DND-41 (cell line): ENCODE measurements at regions not wholly inside any gene's neighbourhood (a gene's known extent, or its start where the extent isn't known, plus 50 kb on each side); places are given as distances from the start of the nearest gene placed in this dataset.

Experiments used
- ATAC-seq: fragments of 200-7000 bp; cut with Tn5 transposase; 3 replicates; pipeline ENCODE4 v1.9.1; 2021; ENCODE audit warnings: low read depth; ENCODE audit not compliant: insufficient read depth
- DNase-seq: peaks from one replicate; pipeline ENCODE4 v3.0.0-alpha.2; 2020
- H2AFZ ChIP-seq: 2 replicates; pipeline ENCODE4 v1.6.0; 2012; ENCODE audit warnings: low read depth, low read length
- H3K27ac ChIP-seq: 2 replicates; pipeline ENCODE4 v1.5.1; 2012; ENCODE audit warnings: low read length, inconsistent platforms
- H3K27me3 ChIP-seq: fragments of 200-600 bp; sonication (generic); 2 replicates; pipeline ENCODE4 v1.6.0; 2012; ENCODE audit warnings: low read length, mild to moderate bottlenecking, inconsistent platforms; ENCODE audit not compliant: insufficient read depth, poor library complexity
- H3K36me3 ChIP-seq: 2 replicates; pipeline ENCODE4 v1.5.1; 2012; ENCODE audit warnings: low read length, inconsistent platforms; ENCODE audit not compliant: insufficient read depth
- H3K4me1 ChIP-seq: 2 replicates; pipeline ENCODE4 v1.5.1; 2012; ENCODE audit warnings: mild to moderate bottlenecking, low read length; ENCODE audit not compliant: insufficient read depth
- H3K4me2 ChIP-seq: 2 replicates; pipeline ENCODE4 v1.6.0; 2012; ENCODE audit warnings: mild to moderate bottlenecking, moderate library complexity, low read length, inconsistent platforms; ENCODE audit not compliant: insufficient read depth
- H3K4me3 ChIP-seq, 2 experiments: fragments of 200-600 bp in 1 of 2; shearing (Covaris generic) in 1 of 2; 2 replicates each; pipeline ENCODE4 v1.5.1; 2012 to 2016; ENCODE audit warnings: inconsistent platforms in 2 of 2, low read length in 2 of 2, mild to moderate bottlenecking in 2 of 2, low read depth in 1 of 2, moderate library complexity in 1 of 2
- H3K79me2 ChIP-seq: 2 replicates; pipeline ENCODE4 v1.6.0; 2012; ENCODE audit warnings: low read length, inconsistent platforms; ENCODE audit not compliant: insufficient read depth
- H3K9ac ChIP-seq: 2 replicates; pipeline ENCODE4 v1.6.0; 2012; ENCODE audit warnings: low read depth, mild to moderate bottlenecking, inconsistent platforms, low read length, moderate library complexity
- H3K9me3 ChIP-seq: 2 replicates; pipeline ENCODE4 v1.5.1; 2012; ENCODE audit warnings: low read length, moderate library complexity, mild to moderate bottlenecking, inconsistent platforms; ENCODE audit not compliant: insufficient read depth, severe bottlenecking
- H4K20me1 ChIP-seq: 2 replicates; pipeline ENCODE4 v1.6.0; 2012; ENCODE audit warnings: low read length; ENCODE audit not compliant: insufficient read depth
- CTCF ChIP-seq: IDR thresholded peaks from 2 replicates; pipeline ENCODE4 v1.5.1; 2012; ENCODE audit warnings: borderline replicate concordance, low read length, moderate library complexity, mild to moderate bottlenecking; ENCODE audit not compliant: poor library complexity, severe bottlenecking; ENCODE audit errors: extremely low read depth
- EZH2 ChIP-seq: IDR thresholded peaks from 3 replicates; pipeline ENCODE4 v1.6.1; 2012; ENCODE audit warnings: borderline replicate concordance, low read depth, mild to moderate bottlenecking, moderate library complexity, low read length, inconsistent platforms; ENCODE audit not compliant: severe bottlenecking

GRCh38 chr22:48334971-48335370, 1492.7 kb downstream of the BRD1 start:
- H3K79me2 ChIP-seq: no peaks in the 10 kb centered on the region
- TF ChIP-seq EZH2: no peak
- TF ChIP-seq CTCF: no peak
- no peak overlapping the region for H2AFZ ChIP-seq
- no peaks in the 10 kb centered on the region for H3K4me1 ChIP-seq
- no peaks in the 10 kb centered on the region for H3K27me3 ChIP-seq
- no peak overlapping the region for H3K4me2 ChIP-seq
- H3K36me3 ChIP-seq: no peaks in the 10 kb centered on the region
- H3K9ac ChIP-seq: no peak overlapping the region
- no peak overlapping the region for H3K27ac ChIP-seq
- DNase-seq (no peak), ATAC-seq (no peak)
- H4K20me1 ChIP-seq: no peaks in the 10 kb centered on the region
- H3K9me3 ChIP-seq: no peaks in the 10 kb centered on the region
- no peak overlapping the region for H3K4me3 ChIP-seq

- no peak overlapping the region for H3K9ac ChIP-seq
- no peak overlapping the region for H3K4me3 ChIP-seq
- DNase-seq (no peak), ATAC-seq (no peak)
- H3K4me1 ChIP-seq: no peaks in the 10 kb centered on the region
- TF ChIP-seq CTCF: no peak
- TF ChIP-seq EZH2: no peak
- H3K27ac ChIP-seq: no peak overlapping the region
- H4K20me1 ChIP-seq: no peaks in the 10 kb centered on the region
- H3K4me2 ChIP-seq: no peak overlapping the region
- no peaks in the 10 kb centered on the region for H3K36me3 ChIP-seq
- H3K9me3 ChIP-seq: peaks cover 3% of the 10 kb centered on the region
- no peaks in the 10 kb centered on the region for H3K27me3 ChIP-seq
- H3K79me2 ChIP-seq: no peaks in the 10 kb centered on the region
- no peak overlapping the region for H2AFZ ChIP-seq
Measured at GRCh38 chr22:48333816-48334735, 1493.6 kb downstream of the BRD1 start.

- no peak for TF ChIP-seq EZH2
- no peak for TF ChIP-seq CTCF
- ATAC-seq: no peak
Measured at GRCh38 chr22:48333323-48333763, 1494.3 kb downstream of the BRD1 start.

More at GRCh38 chr22:48333323-48333763, 1494.3 kb downstream of the BRD1 start:
- no peak overlapping the region for H3K9ac ChIP-seq
- H3K4me3 ChIP-seq: no peak overlapping the region
- H3K36me3 ChIP-seq: no peaks in the 10 kb centered on the region
- no peak overlapping the region for H2AFZ ChIP-seq
- H3K4me2 ChIP-seq: no peak overlapping the region
- no peaks in the 10 kb centered on the region for H4K20me1 ChIP-seq
- H3K27ac ChIP-seq: no peak overlapping the region
- H3K27me3 ChIP-seq: no peaks in the 10 kb centered on the region
- H3K9me3 ChIP-seq: peaks cover 8% of the 10 kb centered on the region
- no peak for DNase-seq
- H3K4me1 ChIP-seq: no peaks in the 10 kb centered on the region
- no peaks in the 10 kb centered on the region for H3K79me2 ChIP-seq
